ENCODE measurements at regions not wholly inside any gene's neighbourhood (a gene's known extent, or its start where the extent isn't known, plus 50 kb on each side); places are given as distances from the start of the nearest gene placed in this dataset.

DNA sequence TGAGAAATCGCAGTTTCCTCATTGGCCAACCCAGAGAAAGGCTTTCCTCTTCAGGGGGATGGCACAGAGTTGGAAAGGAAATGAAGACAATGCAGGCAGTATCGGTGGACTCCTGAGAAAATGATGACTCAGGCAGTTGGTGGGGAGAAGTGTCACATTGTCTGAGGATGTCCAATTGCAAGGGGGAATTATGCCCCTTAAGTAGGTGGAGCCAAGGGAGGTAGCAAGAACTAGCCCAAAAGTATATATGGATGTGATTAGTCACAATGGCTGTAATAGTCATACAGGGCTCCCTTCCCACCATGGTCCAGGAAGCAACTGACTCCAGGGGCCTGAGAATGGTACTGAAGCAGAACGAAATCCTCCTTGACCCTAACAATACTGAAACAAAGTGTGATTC lies 58.3 kb upstream of the EGFR start:
- Histone ChIP-seq H3K4me1 (no peaks in the 10 kb centered on the region), H3K27ac (no peak overlapping the region), H3K36me3 (no peaks in the 10 kb centered on the region), H3K9me3 (no peaks in the 10 kb centered on the region), H3K4me3 (no peak overlapping the region), H3K27me3 (no peaks in the 10 kb centered on the region)
- no peak for ATAC-seq
- WGBS (ENCODE audit: insufficient coverage, low coverage, low lambda C conversion rate, missing lambda C conversion rate), result 66% methylated on average over 3 of the region's 3 CpGs
- intact Hi-C loops (cut with DNase I), result no loop called here
- DNase-seq, result no peak
- TF ChIP-seq, protein P1, sequence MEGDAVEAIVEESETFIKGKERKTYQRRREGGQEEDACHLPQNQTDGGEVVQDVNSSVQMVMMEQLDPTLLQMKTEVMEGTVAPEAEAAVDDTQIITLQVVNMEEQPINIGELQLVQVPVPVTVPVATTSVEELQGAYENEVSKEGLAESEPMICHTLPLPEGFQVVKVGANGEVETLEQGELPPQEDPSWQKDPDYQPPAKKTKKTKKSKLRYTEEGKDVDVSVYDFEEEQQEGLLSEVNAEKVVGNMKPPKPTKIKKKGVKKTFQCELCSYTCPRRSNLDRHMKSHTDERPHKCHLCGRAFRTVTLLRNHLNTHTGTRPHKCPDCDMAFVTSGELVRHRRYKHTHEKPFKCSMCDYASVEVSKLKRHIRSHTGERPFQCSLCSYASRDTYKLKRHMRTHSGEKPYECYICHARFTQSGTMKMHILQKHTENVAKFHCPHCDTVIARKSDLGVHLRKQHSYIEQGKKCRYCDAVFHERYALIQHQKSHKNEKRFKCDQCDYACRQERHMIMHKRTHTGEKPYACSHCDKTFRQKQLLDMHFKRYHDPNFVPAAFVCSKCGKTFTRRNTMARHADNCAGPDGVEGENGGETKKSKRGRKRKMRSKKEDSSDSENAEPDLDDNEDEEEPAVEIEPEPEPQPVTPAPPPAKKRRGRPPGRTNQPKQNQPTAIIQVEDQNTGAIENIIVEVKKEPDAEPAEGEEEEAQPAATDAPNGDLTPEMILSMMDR (IDR thresholded peaks at IDR 0.05), result no peak
- TF ChIP-seq POLR2A (IDR thresholded peaks at IDR 0.05), result no peak

DNA sequence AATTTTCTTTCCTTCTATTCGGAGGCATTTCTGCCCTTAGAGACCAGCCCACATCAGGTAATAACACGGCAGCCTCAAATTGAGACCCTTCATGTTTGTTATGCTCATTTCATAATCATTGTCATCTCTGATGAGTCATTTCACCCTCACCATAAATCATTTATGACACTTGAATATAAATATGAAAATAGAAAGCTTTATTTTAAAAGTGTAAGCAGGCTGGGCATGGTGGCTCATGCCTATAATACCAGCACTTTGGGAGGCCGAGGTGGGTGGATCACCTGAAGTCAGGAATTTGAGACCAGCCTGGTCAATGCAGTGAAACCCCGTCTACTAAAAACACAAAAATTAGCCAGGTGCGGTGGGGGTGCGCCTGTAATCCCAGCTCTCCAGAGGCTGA lies 57.4 kb upstream of the EGFR start:
- Histone ChIP-seq H3K9me3 (no peaks in the 10 kb centered on the region), H3K27ac (no peak overlapping the region), H3K4me1 (no peaks in the 10 kb centered on the region), H3K36me3 (no peaks in the 10 kb centered on the region), H3K27me3 (no peaks in the 10 kb centered on the region), H3K4me3 (no peak overlapping the region)
- intact Hi-C loops (cut with DNase I), result no loop called here
- DNase-seq, result no peak
- 72% methylated on average over 5 of the region's 6 CpGs for WGBS (ENCODE audit: insufficient coverage, low coverage, low lambda C conversion rate, missing lambda C conversion rate)
- TF ChIP-seq, protein P1 (IDR thresholded peaks at IDR 0.05), result no peak
- TF ChIP-seq POLR2A (IDR thresholded peaks at IDR 0.05), result no peak
- no peak for ATAC-seq

DNA sequence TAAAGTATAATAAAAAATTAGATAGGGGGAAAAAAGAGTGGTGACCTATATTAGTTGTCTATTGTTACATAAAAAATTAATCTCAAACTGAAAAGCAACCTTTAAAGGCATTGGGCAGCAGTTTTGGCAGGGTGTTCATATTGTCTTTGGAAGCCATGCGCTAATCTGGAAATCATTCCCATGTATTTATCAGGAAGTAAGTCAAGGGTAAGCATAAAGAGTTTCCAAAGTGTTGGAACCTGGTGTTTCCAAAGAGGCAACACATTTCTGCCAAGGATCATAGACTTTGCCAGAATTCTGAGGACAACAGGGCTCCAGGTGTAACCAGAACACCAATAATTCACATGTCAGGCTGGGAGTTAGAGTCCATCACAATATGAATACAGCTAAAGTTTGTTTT lies 55.7 kb upstream of the EGFR start:
- Histone ChIP-seq H3K27ac (no peak overlapping the region), H3K4me1 (no peaks in the 10 kb centered on the region), H3K27me3 (no peaks in the 10 kb centered on the region), H3K9me3 (no peaks in the 10 kb centered on the region), H3K4me3 (no peak overlapping the region), H3K36me3 (no peaks in the 10 kb centered on the region)
- WGBS (ENCODE audit: insufficient coverage, low coverage, low lambda C conversion rate, missing lambda C conversion rate), result 38% methylated on average over 1 of the region's 1 CpG
- intact Hi-C loops (cut with DNase I), result no loop called here
- no peak for DNase-seq
- peak in 1 of 4 donors; percentile 20 for ATAC-seq
- TF ChIP-seq POLR2A (IDR thresholded peaks at IDR 0.05), result no peak
- TF ChIP-seq, protein P1 (IDR thresholded peaks at IDR 0.05), result no peak

DNA sequence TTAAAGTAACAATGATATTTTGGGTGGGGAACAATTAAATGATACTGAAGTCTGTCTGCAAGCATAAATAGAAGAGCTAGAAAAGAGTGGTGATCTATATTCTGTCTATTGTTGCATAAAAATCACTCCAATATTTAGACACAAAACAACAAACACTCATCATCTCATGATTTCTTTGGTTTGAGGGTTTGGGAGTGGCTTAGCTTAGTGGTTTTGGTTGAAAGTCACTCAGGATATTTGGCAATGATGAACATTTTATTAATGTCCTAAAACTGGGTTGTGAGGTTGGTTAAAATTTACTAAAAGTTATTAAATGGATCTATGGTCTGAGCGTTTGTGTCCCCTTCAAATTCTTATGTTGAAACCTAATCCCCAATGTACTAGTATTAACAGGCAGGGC lies 54.7 kb upstream of the EGFR start:
- DNase-seq (no peak), ATAC-seq (no peak)
- Histone ChIP-seq H3K9me3 (no peaks in the 10 kb centered on the region), H3K27ac (no peak overlapping the region), H3K4me3 (no peak overlapping the region), H3K4me1 (no peaks in the 10 kb centered on the region), H3K27me3 (no peaks in the 10 kb centered on the region), H3K36me3 (no peaks in the 10 kb centered on the region)
- TF ChIP-seq, protein P1 (IDR thresholded peaks at IDR 0.05), result no peak
- TF ChIP-seq POLR2A (IDR thresholded peaks at IDR 0.05), result no peak
- 100% methylated on average over 1 of the region's 1 CpG for WGBS (ENCODE audit: insufficient coverage, low coverage, low lambda C conversion rate, missing lambda C conversion rate)
- intact Hi-C loops (cut with DNase I), result no loop called here

DNA sequence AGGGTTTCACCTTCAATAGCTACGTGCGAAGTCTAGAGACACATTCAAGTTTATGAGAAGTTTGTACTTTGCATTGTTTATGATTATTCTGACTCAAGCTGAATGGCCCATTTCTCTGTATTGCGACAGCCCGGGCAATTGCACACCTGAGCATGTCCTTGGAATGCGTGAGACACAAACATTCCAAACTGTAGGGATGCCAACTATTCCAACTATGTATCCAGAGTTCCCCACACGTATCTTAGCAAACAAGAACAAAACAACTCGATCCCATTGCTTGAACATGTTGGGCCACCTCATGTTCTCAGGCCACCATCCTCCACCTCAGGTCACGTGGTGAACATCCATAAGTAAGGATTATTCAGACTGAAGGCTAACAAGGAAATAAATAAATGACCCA lies 51.4 kb upstream of the EGFR start:
- no peak for TF ChIP-seq POLR2A (IDR thresholded peaks at IDR 0.05)
- TF ChIP-seq, protein P1 (IDR thresholded peaks at IDR 0.05), result no peak
- H3K27ac ChIP-seq, result no peak overlapping the region
- H3K36me3 ChIP-seq, result no peaks in the 10 kb centered on the region
- no peak overlapping the region for H3K4me3 ChIP-seq
- DNase-seq, result no peak
- H3K27me3 ChIP-seq, result no peaks in the 10 kb centered on the region
- no peaks in the 10 kb centered on the region for H3K4me1 ChIP-seq
- peak in 1 of 4 donors; percentile 19 for ATAC-seq
- 56% methylated on average over 8 of the region's 8 CpGs for WGBS (ENCODE audit: insufficient coverage, low coverage, low lambda C conversion rate, missing lambda C conversion rate)
- intact Hi-C loops (cut with DNase I), result no loop called here
- H3K9me3 ChIP-seq, result no peaks in the 10 kb centered on the region

Data from right lobe of liver (tissue), 6 donors.